Neural progenitor cell (in vitro differentiated cells): ENCODE measurements at regions not wholly inside any gene's neighbourhood (a gene's known extent, or its start where the extent isn't known, plus 50 kb on each side); places are given as distances from the start of the nearest gene placed in this dataset.

Experiments used
- CTCF ChIP-seq: fragments of 200-600 bp; sonication (generic); IDR thresholded peaks from 2 replicates; pipeline ENCODE4 v1.5.1; 2017; ENCODE audit warnings: antibody characterized with exemption, mild to moderate bottlenecking
- EZH2 ChIP-seq: fragments of 200-600 bp; sonication (generic); IDR thresholded peaks from 2 replicates; pipeline ENCODE4 v1.6.1; 2017; ENCODE audit warnings: antibody characterized with exemption, mild to moderate bottlenecking, moderate library complexity
- EZH2phosphoT487 ChIP-seq: fragments of 200-600 bp; sonication (generic); IDR thresholded peaks from 2 replicates; pipeline ENCODE4 v1.6.1; 2017; ENCODE audit warnings: antibody characterized with exemption

DNA sequence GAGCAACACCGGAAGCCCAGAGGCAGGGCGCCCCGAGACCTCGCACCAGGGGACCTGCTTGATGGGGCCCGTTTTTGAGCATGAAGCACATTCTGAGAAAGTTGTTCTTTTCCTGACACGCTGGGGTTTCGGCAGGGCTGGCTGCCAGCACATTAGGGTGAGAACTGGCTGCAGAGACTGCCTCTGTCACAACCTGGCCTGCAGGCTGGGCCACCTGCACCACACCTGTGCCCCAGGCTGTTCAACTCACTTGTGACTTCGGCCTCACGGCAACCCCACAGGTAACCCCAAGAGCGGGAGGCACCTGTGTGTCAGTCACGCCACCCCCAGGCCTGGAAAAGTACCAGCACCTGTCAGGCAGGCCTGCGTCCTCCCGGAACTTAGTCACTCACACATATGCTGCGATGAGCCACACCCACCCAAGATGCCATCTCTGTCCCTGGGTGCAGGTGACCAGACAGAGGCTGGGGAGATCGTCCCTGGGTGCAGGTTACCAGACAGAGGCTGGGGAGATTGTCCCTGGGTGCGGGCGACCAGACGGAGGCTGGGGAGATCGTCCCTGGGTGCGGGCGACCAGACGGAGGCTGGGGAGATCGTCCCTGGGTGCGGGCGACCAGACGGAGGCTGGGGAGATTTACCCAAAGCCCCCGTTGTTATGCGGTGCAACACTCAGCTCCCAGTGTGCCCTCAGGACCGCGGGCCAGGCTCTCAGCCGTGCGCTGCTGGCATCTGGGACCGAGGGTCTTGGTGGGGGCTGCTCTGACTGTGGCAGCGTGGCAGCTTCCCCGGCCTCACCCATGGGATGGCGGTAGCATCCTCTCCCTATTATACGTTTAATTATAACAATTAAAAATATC, 82.5 kb upstream of the BHLHE23 start:
- TF ChIP-seq CTCF (no peak), EZH2 (no peak), EZH2phosphoT487 (no peak)
